Esophagus muscularis mucosa (tissue), 4 donors: ENCODE measurements at regions not wholly inside any gene's neighbourhood (a gene's known extent, or its start where the extent isn't known, plus 50 kb on each side); places are given as distances from the start of the nearest gene placed in this dataset.

Source experiments
- DNase-seq: peaks from one replicate; pipeline ENCODE4 v3.0.0-alpha.2; 2017; ENCODE audit errors: extremely low spot score
- H3K27ac ChIP-seq, 4 donors: fragments of 200-600 bp; sonication (generic); replicated peaks in 1 of 4; 1 replicate in 3 of 4; 2 replicates in 1 of 4; pipeline ENCODE4 v1.5.1; 2016 to 2019; ENCODE audit warnings: mild to moderate bottlenecking in 1 of 4
- H3K27me3 ChIP-seq, 4 donors: fragments of 200-600 bp; sonication (generic); one replicate each; pipeline versions ENCODE4 v1.5.1 to v1.6.0; 2016 to 2019
- H3K36me3 ChIP-seq, 4 donors: fragments of 200-600 bp; sonication (generic); one replicate each; pipeline ENCODE4 v1.5.1; 2016 to 2019
- H3K4me1 ChIP-seq, 4 donors: fragments of 200-600 bp; sonication (generic); one replicate each; pipeline ENCODE4 v1.5.1; 2016 to 2019
- H3K4me3 ChIP-seq, 4 donors: fragments of 200-600 bp; sonication (generic); 1 replicate in 2 of 4; 2 replicates in 2 of 4; pipeline ENCODE4 v1.5.1; 2016 to 2019; ENCODE audit warnings: mild to moderate bottlenecking in 4 of 4, moderate library complexity in 1 of 4
- H3K9me3 ChIP-seq, 4 donors: fragments of 200-600 bp; sonication (generic); 1 replicate in 3 of 4; 2 replicates in 1 of 4; pipeline ENCODE4 v1.5.1; 2016 to 2019
- EP300 ChIP-seq: sonication (generic); formaldehyde crosslinking; IDR thresholded peaks from one replicate; pipeline ENCODE4 v1.6.1; 2017; ENCODE audit warnings: antibody characterized with exemption
- POLR2A ChIP-seq: fragments of 450-650 bp; IDR thresholded peaks from one replicate; pipeline ENCODE4 v1.6.1; 2017; ENCODE audit warnings: antibody characterized with exemption, moderate library complexity, mild to moderate bottlenecking, low read depth
- POLR2AphosphoS5 ChIP-seq, 2 donors: sonication (generic); formaldehyde crosslinking; IDR thresholded peaks; one replicate each; pipeline ENCODE4 v1.6.1; 2017; ENCODE audit warnings: antibody characterized with exemption in 2 of 2
- WGBS: methylation state at CpG from one replicate; pipeline ENCODE4 v1.1.5; 2018; 5-methylcytosine and 5-hydroxymethylcytosine counted together
- intact Hi-C: fragments of 100-400 bp; cut with DNase I; formaldehyde crosslinking; loops from one replicate; pipeline ENCODE4 v1.15.1; 2023
- TF ChIP-seq, protein P1 (sequence below), 3 experiments: fragments of 200-600 bp in 2 of 3; fragments of 450-650 bp in 1 of 3; sonication (generic) in 2 of 3; IDR thresholded peaks; one replicate each; pipeline ENCODE4 v1.5.1; 2017 to 2019; ENCODE audit warnings: antibody characterized with exemption in 3 of 3, mild to moderate bottlenecking in 2 of 3, moderate library complexity in 1 of 3

- Histone ChIP-seq H3K4me1 (peaks cover 0 to 6% (median 2%) of the 10 kb centered on the region in 4 donors), H3K27me3 (peaks cover 0 to 34% (median 3%) of the 10 kb centered on the region in 4 donors), H3K27ac (no peak overlapping the region), H3K36me3 (no peaks in the 10 kb centered on the region), H3K4me3 (no peak overlapping the region), H3K9me3 (no peaks in the 10 kb centered on the region)
- TF ChIP-seq EP300: no peak
- TF ChIP-seq POLR2AphosphoS5 (IDR thresholded peaks at IDR 0.05): no peak
- TF ChIP-seq, protein P1, sequence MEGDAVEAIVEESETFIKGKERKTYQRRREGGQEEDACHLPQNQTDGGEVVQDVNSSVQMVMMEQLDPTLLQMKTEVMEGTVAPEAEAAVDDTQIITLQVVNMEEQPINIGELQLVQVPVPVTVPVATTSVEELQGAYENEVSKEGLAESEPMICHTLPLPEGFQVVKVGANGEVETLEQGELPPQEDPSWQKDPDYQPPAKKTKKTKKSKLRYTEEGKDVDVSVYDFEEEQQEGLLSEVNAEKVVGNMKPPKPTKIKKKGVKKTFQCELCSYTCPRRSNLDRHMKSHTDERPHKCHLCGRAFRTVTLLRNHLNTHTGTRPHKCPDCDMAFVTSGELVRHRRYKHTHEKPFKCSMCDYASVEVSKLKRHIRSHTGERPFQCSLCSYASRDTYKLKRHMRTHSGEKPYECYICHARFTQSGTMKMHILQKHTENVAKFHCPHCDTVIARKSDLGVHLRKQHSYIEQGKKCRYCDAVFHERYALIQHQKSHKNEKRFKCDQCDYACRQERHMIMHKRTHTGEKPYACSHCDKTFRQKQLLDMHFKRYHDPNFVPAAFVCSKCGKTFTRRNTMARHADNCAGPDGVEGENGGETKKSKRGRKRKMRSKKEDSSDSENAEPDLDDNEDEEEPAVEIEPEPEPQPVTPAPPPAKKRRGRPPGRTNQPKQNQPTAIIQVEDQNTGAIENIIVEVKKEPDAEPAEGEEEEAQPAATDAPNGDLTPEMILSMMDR (IDR thresholded peaks at IDR 0.05): no peak
- no peak for TF ChIP-seq POLR2A
- WGBS: 96% methylated on average over 3 of the region's 3 CpGs
- no peak for DNase-seq
- intact Hi-C loops: no loop called here
These were observed 419.4 kb upstream of the MGMT start for GRCh38 chr10:129047600-129047999.

DNA sequence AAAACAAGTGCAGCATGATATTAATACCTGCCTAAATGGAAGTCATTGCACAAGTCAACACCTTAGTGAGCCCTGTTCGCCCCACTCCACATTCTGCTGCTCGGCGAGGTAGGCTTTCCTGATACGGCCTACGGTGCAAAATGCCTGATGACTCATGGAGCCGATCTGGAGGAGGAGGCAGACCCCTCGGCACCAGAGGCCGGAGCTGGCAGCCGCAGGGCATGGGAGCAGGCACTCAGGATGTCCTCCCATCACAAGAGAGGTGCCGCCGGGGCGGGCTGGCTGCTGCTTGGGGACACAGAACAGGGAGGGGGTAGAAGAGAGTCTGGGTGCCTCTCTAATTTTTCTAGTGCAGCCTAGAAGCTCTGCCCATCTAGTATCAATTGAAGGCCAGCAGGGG, 418.5 kb upstream of the MGMT start:
- Histone ChIP-seq H3K4me3 (no peak overlapping the region), H3K4me1 (peaks cover 0 to 6% (median 2%) of the 10 kb centered on the region in 4 donors), H3K27me3 (peaks cover 0 to 30% (median 3%) of the 10 kb centered on the region in 4 donors), H3K9me3 (no peaks in the 10 kb centered on the region), H3K27ac (no peak overlapping the region), H3K36me3 (no peaks in the 10 kb centered on the region)
- 88% methylated on average over 12 of the region's 12 CpGs for WGBS
- no peak for DNase-seq
- TF ChIP-seq POLR2AphosphoS5 (IDR thresholded peaks at IDR 0.05) (no peak), EP300 (no peak), POLR2A (no peak)
- TF ChIP-seq, protein P1 (IDR thresholded peaks at IDR 0.05): no peak
- intact Hi-C loops: no loop called here

DNA sequence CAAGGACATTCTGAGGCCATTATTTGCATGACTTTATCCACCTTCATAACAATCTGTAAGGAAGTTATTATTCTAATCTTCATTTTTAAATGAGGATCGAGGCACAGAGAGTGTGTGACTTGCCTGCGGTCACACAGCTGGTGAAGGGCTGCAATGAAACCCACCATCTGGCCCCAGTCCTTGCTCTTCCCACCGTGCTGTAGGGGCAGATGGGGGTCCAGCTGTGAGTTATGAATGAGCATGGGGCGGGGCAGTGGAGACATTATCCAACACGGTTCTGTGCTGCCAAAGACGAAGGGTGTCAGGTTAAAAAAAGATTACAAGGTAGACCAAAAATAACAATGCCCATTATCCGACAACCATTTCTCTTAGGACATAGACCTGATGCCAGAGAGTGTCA, 417.5 kb upstream of the MGMT start:
- 75% methylated on average over 7 of the region's 7 CpGs for WGBS

DNA sequence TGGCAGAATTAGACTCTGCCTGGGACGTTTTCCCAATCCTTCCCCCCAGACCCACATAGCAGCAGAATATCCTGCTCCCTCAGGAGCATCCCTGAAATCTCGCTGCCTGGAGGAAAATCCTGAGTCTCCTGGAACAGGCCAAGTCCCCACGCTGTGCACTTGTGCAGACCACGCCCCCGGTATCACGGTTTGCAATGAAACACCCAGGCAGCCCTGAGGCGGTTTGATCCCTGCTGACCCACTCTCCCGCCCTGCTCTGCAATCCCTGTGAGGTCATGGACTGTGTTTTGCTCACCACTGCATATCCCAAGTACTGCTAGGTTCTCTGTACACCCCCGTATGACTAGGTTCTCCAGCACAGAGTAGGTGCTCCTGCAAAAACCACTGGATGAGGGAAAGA, 411.8 kb upstream of the MGMT start:
- TF ChIP-seq POLR2AphosphoS5 (IDR thresholded peaks at IDR 0.05) (no peak), EP300 (no peak), POLR2A (no peak)
- TF ChIP-seq, protein P1 (IDR thresholded peaks at IDR 0.05): no peak
- intact Hi-C loops: no loop called here
- 81% methylated on average over 7 of the region's 9 CpGs for WGBS
- no peak overlapping the region for H3K27ac ChIP-seq
- H3K9me3 ChIP-seq: no peaks in the 10 kb centered on the region
- H3K27me3 ChIP-seq: no peaks in the 10 kb centered on the region
- no peaks in the 10 kb centered on the region for H3K36me3 ChIP-seq
- H3K4me1 ChIP-seq: no peaks in the 10 kb centered on the region
- no peak overlapping the region for H3K4me3 ChIP-seq
- no peak for DNase-seq

More for the DNA sequence above, 417.5 kb upstream of the MGMT start:
- no peak for DNase-seq
- Histone ChIP-seq H3K27me3 (peaks cover 0 to 25% (median 3%) of the 10 kb centered on the region in 4 donors), H3K4me3 (no peak overlapping the region), H3K27ac (no peak overlapping the region), H3K4me1 (peaks cover 0 to 6% (median 2%) of the 10 kb centered on the region in 4 donors), H3K9me3 (no peaks in the 10 kb centered on the region), H3K36me3 (no peaks in the 10 kb centered on the region)
- intact Hi-C loops: no loop called here
- TF ChIP-seq POLR2AphosphoS5 (IDR thresholded peaks at IDR 0.05) (no peak), EP300 (no peak), POLR2A (no peak)
- TF ChIP-seq, protein P1 (IDR thresholded peaks at IDR 0.05): no peak

DNA sequence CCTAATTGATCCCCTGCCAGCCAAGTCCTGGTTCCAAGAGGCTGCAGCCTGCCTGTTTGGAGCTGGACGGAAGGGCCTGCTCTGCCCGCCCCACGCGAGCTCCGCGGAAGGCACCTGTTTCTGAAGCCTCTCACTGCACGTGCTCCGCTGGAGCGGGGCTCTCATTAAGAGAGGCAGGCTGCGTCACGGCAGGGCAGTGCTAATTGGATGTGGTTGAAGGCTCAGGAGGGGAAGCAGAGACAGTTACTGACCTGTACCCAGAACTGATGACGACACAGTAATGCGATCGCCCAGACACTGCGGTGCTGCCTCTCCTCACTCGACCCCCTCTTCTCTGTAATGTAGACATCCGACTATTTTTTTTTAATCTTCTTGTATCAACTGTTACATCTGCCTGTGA, 411.1 kb upstream of the MGMT start:
- 78% methylated on average over 17 of the region's 17 CpGs for WGBS
- intact Hi-C loops: no loop called here
- DNase-seq: no peak
- no peaks in the 10 kb centered on the region for H3K36me3 ChIP-seq
- TF ChIP-seq POLR2AphosphoS5 (IDR thresholded peaks at IDR 0.05) (no peak), EP300 (no peak), POLR2A (no peak)
- TF ChIP-seq, protein P1 (IDR thresholded peaks at IDR 0.05): no peak
- H3K27me3 ChIP-seq: no peaks in the 10 kb centered on the region
- no peaks in the 10 kb centered on the region for H3K9me3 ChIP-seq
- no peak overlapping the region for H3K27ac ChIP-seq
- H3K4me3 ChIP-seq: no peak overlapping the region
- no peaks in the 10 kb centered on the region for H3K4me1 ChIP-seq
